HepG2 (cell line): ENCODE measurements at regions not wholly inside any gene's neighbourhood (a gene's known extent, or its start where the extent isn't known, plus 50 kb on each side); places are given as distances from the start of the nearest gene placed in this dataset.

Source experiments
- ATAC-seq: fragments of 200-7000 bp; cut with Tn5 transposase; 3 replicates; pipeline ENCODE4 v1.9.1; 2020; ENCODE audit warnings: mild to moderate bottlenecking, moderate library complexity
- BruUV-seq: library from RNA; stranded (reverse); fragments of 400-500 nt; replicated peaks from 2 replicates; lab custom pipeline; 2021; lab: Mats Ljungman, UMichigan
- CTCF ChIA-PET: fragments of 300-600 bp; formaldehyde crosslinking; extraction: SDS; loops from one replicate; lab custom pipeline; 2021; ENCODE audit warnings: low total read pairs, inconsistent platforms, low intra/inter-chr PET ratio; lab: Yijun Ruan, JAX
- POLR2A ChIA-PET: fragments of 350-600 bp; sonication (Branson Sonifier 250); formaldehyde crosslinking; loops from one replicate; lab custom pipeline; 2020; ENCODE audit warnings: antibody characterized with exemption, inconsistent platforms; lab: Yijun Ruan, JAX
- DNase-seq: peaks from one replicate; pipeline ENCODE4 v3.0.0-alpha.2; 2015; ENCODE audit warnings: low spot score
- FAIRE-seq: peaks from 3 replicates; lab custom pipeline; 2011; peaks lifted over from hg19 to GRCh38; lab: Jason Lieb, UNC
- H2AFZ ChIP-seq: one replicate; pipeline ENCODE4 v1.6.1; 2011; ENCODE audit warnings: low read length, inconsistent platforms
- H3K27ac ChIP-seq: fragments of 300-600 bp; 3 replicates; pipeline ENCODE4 v1.8.0; 2011; ENCODE audit warnings: mixed run types, mild to moderate bottlenecking, mixed read lengths, low read length, inconsistent platforms; ENCODE audit not compliant: insufficient read depth; ENCODE audit errors: extremely low read length
- H3K27me3 ChIP-seq, 2 experiments: fragments of 200-600 bp in 1 of 2; 2 replicates in 1 of 2; 3 replicates in 1 of 2; pipeline versions ENCODE4 v1.6.0 to v1.8.0; 2011; ENCODE audit warnings: low read length in 2 of 2, mild to moderate bottlenecking in 2 of 2, moderate library complexity in 2 of 2, inconsistent platforms in 1 of 2; ENCODE audit not compliant: insufficient read depth in 2 of 2, control insufficient read depth in 1 of 2
- H3K36me3 ChIP-seq, 2 experiments: fragments of 200-600 bp in 1 of 2; replicated peaks in 1 of 2; 2 replicates in 1 of 2; 3 replicates in 1 of 2; pipeline versions ENCODE4 v1.5.1 to v1.8.0; 2011; ENCODE audit warnings: low read length in 2 of 2, inconsistent platforms in 1 of 2; ENCODE audit not compliant: insufficient read depth in 2 of 2, control insufficient read depth in 1 of 2
- H3K4me1 ChIP-seq: 2 replicates; pipeline ENCODE4 v1.5.1; 2012; ENCODE audit warnings: low read length, inconsistent platforms; ENCODE audit not compliant: insufficient read depth
- H3K4me2 ChIP-seq: 2 replicates; pipeline ENCODE4 v1.6.0; 2011; ENCODE audit warnings: low read depth, low read length, inconsistent platforms
- H3K4me3 ChIP-seq, 3 experiments: fragments of 200-600 bp in 1 of 3; sonication (generic), shearing (Covaris generic) in 1 of 3; replicated peaks in 1 of 3; 2 replicates each; pipeline ENCODE4 v1.5.1; 2011 to 2016; ENCODE audit warnings: low read length in 3 of 3, inconsistent platforms in 2 of 3, low read depth in 2 of 3, mild to moderate bottlenecking in 2 of 3, control low read depth in 1 of 3, mixed read lengths in 1 of 3; ENCODE audit not compliant: insufficient read depth in 1 of 3
- H3K79me2 ChIP-seq: one replicate; pipeline ENCODE4 v1.6.1; 2011; ENCODE audit warnings: low read length, inconsistent platforms; ENCODE audit not compliant: insufficient read depth
- H3K9ac ChIP-seq: 2 replicates; pipeline ENCODE4 v1.6.0; 2011; ENCODE audit warnings: mild to moderate bottlenecking, low read depth, low read length, inconsistent platforms; ENCODE audit not compliant: insufficient read depth
- H3K9me3 ChIP-seq: 2 replicates; pipeline ENCODE4 v1.5.1; 2012; ENCODE audit warnings: mild to moderate bottlenecking, low read length
- H4K20me1 ChIP-seq: 2 replicates; pipeline ENCODE4 v1.6.0; 2011; ENCODE audit warnings: inconsistent platforms, mild to moderate bottlenecking, low read length, moderate library complexity; ENCODE audit not compliant: insufficient read depth
- AHR ChIP-seq: IDR thresholded peaks from 2 replicates; pipeline ENCODE4 v1.6.1; 2018; ENCODE audit warnings: missing genetic modification reagents, missing compliant biosample characterization
- ARNT ChIP-seq: fragments of 450-650 bp; IDR thresholded peaks from 2 replicates; pipeline ENCODE4 v1.6.1; 2017
- ARNTL ChIP-seq: sonication (generic); formaldehyde crosslinking; IDR thresholded peaks from 2 replicates; pipeline ENCODE4 v1.4.0; 2020; ENCODE audit warnings: mild to moderate bottlenecking, missing genetic modification reagents
- CAMTA2 ChIP-seq: sonication (generic); formaldehyde crosslinking; IDR thresholded peaks from 2 replicates; pipeline ENCODE4 v1.4.0; 2020; ENCODE audit warnings: mild to moderate bottlenecking, missing genetic modification reagents, borderline replicate concordance
- NFRKB ChIP-seq: fragments of 450-650 bp; IDR thresholded peaks from 2 replicates; pipeline ENCODE4 v1.6.1; 2017
- ZBTB42 ChIP-seq: sonication (generic); formaldehyde crosslinking; IDR thresholded peaks from 2 replicates; pipeline ENCODE4 v1.5.0; 2020; ENCODE audit warnings: mild to moderate bottlenecking, missing genetic modification reagents
- ZC3H4 ChIP-seq: sonication (generic); formaldehyde crosslinking; IDR thresholded peaks from 2 replicates; pipeline ENCODE4 v1.4.0; 2020; ENCODE audit warnings: missing genetic modification reagents, borderline replicate concordance
- ZMYM3 ChIP-seq: sonication (generic); formaldehyde crosslinking; IDR thresholded peaks from 2 replicates; pipeline ENCODE4 v1.5.1; 2020; ENCODE audit warnings: mild to moderate bottlenecking, missing genetic modification reagents
- ZNF501 ChIP-seq: sonication (generic); formaldehyde crosslinking; IDR thresholded peaks from 2 replicates; pipeline ENCODE4 v1.5.1; 2020; ENCODE audit warnings: mild to moderate bottlenecking, moderate library complexity, missing genetic modification reagents
- ZNF616 ChIP-seq: sonication (generic); formaldehyde crosslinking; IDR thresholded peaks from 2 replicates; pipeline ENCODE4 v1.5.0; 2020; ENCODE audit warnings: low read depth, mild to moderate bottlenecking, missing genetic modification reagents
- ZNF619 ChIP-seq: sonication (generic); formaldehyde crosslinking; IDR thresholded peaks from 2 replicates; pipeline ENCODE4 v1.4.0; 2020; ENCODE audit warnings: mild to moderate bottlenecking, missing genetic modification reagents
- ZNF724P ChIP-seq: sonication (generic); formaldehyde crosslinking; IDR thresholded peaks from 2 replicates; pipeline ENCODE4 v1.8.0; 2022; ENCODE audit warnings: missing genetic modification reagents, borderline replicate concordance
- ZNF766 ChIP-seq: sonication (generic); formaldehyde crosslinking; IDR thresholded peaks from 2 replicates; pipeline ENCODE4 v1.5.0; 2020; ENCODE audit warnings: missing genetic modification reagents, borderline replicate concordance
- ZNF776 ChIP-seq: sonication (generic); formaldehyde crosslinking; IDR thresholded peaks from 2 replicates; pipeline ENCODE4 v1.4.0; 2020; ENCODE audit warnings: mild to moderate bottlenecking, missing genetic modification reagents
- WGBS: methylation state at CpG from one replicate; pipeline ENCODE4 v1.1.6; 2017; ENCODE audit warnings: low lambda C conversion rate; 5-methylcytosine and 5-hydroxymethylcytosine counted together
- in situ Hi-C: cut with HindIII; loops from 2 replicates; pipeline ENCODE4 v1.10.0; 2017; ENCODE audit warnings: low pct_unique_long_range_greater_than_20kb; ENCODE audit not compliant: extremely low pct_ligation_motif_present
- intact Hi-C: fragments of 100-400 bp; cut with micrococcal nuclease; formaldehyde crosslinking; loops from one replicate; pipeline ENCODE4 v1.10.0; 2022; ENCODE audit not compliant: unreplicated experiment

- TF ChIP-seq ZNF724P (CRISPR knock-in tag) (no peak), ARNTL (CRISPR knock-in tag) (no peak), ZNF501 (CRISPR knock-in tag) (no peak), ZBTB42 (CRISPR knock-in tag) (no peak), ZNF766 (CRISPR knock-in tag) (no peak), ZC3H4 (CRISPR knock-in tag) (no peak), ZNF619 (CRISPR knock-in tag) (no peak), CAMTA2 (no peak), ARNT (no peak), NFRKB (no peak), ZNF776 (CRISPR knock-in tag) (no peak), AHR (CRISPR knock-in tag) (no peak), ZNF616 (CRISPR knock-in tag) (no peak), ZMYM3 (no peak)
- no peak for DNase-seq
- no peak for ATAC-seq
- Histone ChIP-seq H2AFZ (no peak overlapping the region), H3K79me2 (no peaks in the 10 kb centered on the region), H3K27ac (no peak overlapping the region), H3K9me3 (no peaks in the 10 kb centered on the region), H3K4me3 (no peak overlapping the region), H3K36me3 (no peaks in the 10 kb centered on the region), H4K20me1 (no peaks in the 10 kb centered on the region), H3K27me3 (no peaks in the 10 kb centered on the region; a peak in 1 of 5 replicates), H3K9ac (no peak overlapping the region), H3K4me1 (no peaks in the 10 kb centered on the region), H3K4me2 (no peak overlapping the region)
- in situ Hi-C loops, result no loop called here
- WGBS, result 6% methylated on average over 7 of the region's 7 CpGs
- intact Hi-C loops, result no loop called here
- FAIRE-seq, result no peak
- BruUV-seq, result no TSS peak
- ChIA-PET POLR2A (no interaction called here), CTCF (no interaction called here)
Observed at GRCh38 chr5:105680858-105681475, 1989.8 kb downstream of the EFNA5 start.
